PC-9 (cell line): ENCODE measurements at regions not wholly inside any gene's neighbourhood (a gene's known extent, or its start where the extent isn't known, plus 50 kb on each side); places are given as distances from the start of the nearest gene placed in this dataset.

Experiments
- BruUV-seq: library from RNA; stranded (reverse); fragments of 400-500 nt; replicated peaks from 2 replicates; lab custom pipeline; 2021; lab: Mats Ljungman, UMichigan
- CTCF ChIA-PET: fragments of 300-600 bp; sonication (Branson Sonifier 250); formaldehyde crosslinking; loops from one replicate; lab custom pipeline; 2022; ENCODE audit warnings: antibody characterized with exemption; lab: Charles Lee
- POLR2A ChIA-PET: fragments of 300-600 bp; sonication (Branson Sonifier 250); formaldehyde crosslinking; loops from one replicate; lab custom pipeline; 2022; ENCODE audit warnings: antibody characterized with exemption; ENCODE audit not compliant: unreplicated experiment; lab: Charles Lee
- DNase-seq, 2 experiments: peaks; one replicate each; pipeline versions ENCODE4 v3.0.0 to v3.0.0-alpha.2; 2015 to 2022; ENCODE audit warnings: mixed read lengths in 1 of 2
- H2AFZ ChIP-seq: fragments of 200-600 bp; sonication (generic); 2 replicates; pipeline ENCODE4 v1.8.1; 2017; ENCODE audit warnings: antibody characterized with exemption
- H3F3A ChIP-seq: fragments of 200-600 bp; sonication (generic); 2 replicates; pipeline ENCODE4 v1.8.1; 2017; ENCODE audit warnings: antibody characterized with exemption, mild to moderate bottlenecking, low read depth; ENCODE audit not compliant: insufficient read depth
- H3K27ac ChIP-seq: fragments of 200-600 bp; sonication (generic); 2 replicates; pipeline ENCODE4 v1.6.1; 2016; ENCODE audit warnings: mixed run types
- H3K27me3 ChIP-seq: fragments of 200-600 bp; sonication (generic); 2 replicates; pipeline ENCODE4 v1.6.1; 2016; ENCODE audit warnings: low read depth, mixed run types; ENCODE audit not compliant: insufficient read depth
- H3K36me3 ChIP-seq: fragments of 200-600 bp; sonication (generic); 2 replicates; pipeline ENCODE4 v1.6.1; 2016; ENCODE audit warnings: low read depth, mixed run types
- H3K4me1 ChIP-seq: fragments of 200-600 bp; sonication (generic); replicated peaks from 2 replicates; pipeline ENCODE4 v1.6.1; 2016; ENCODE audit warnings: mixed run types; ENCODE audit not compliant: insufficient read depth
- H3K4me2 ChIP-seq: fragments of 200-600 bp; sonication (generic); 2 replicates; pipeline ENCODE4 v1.6.1; 2017; ENCODE audit warnings: mixed run types
- H3K4me3 ChIP-seq: fragments of 200-600 bp; sonication (generic); 2 replicates; pipeline ENCODE4 v1.6.1; 2016; ENCODE audit warnings: mixed run types
- H3K79me2 ChIP-seq: fragments of 200-600 bp; sonication (generic); 2 replicates; pipeline ENCODE4 v1.6.1; 2017; ENCODE audit warnings: low read depth, mixed run types
- H3K9me2 ChIP-seq: fragments of 200-600 bp; sonication (generic); 2 replicates; pipeline ENCODE4 v1.8.1; 2017; ENCODE audit warnings: mild to moderate bottlenecking; ENCODE audit not compliant: insufficient read depth
- H3K9me3 ChIP-seq: fragments of 200-600 bp; sonication (generic); 2 replicates; pipeline ENCODE4 v1.8.1; 2016; ENCODE audit warnings: low read depth; ENCODE audit not compliant: insufficient read depth
- H4K20me1 ChIP-seq: fragments of 200-600 bp; sonication (generic); 2 replicates; pipeline ENCODE4 v1.8.1; 2017; ENCODE audit not compliant: insufficient read depth
- EZH2 ChIP-seq: fragments of 200-600 bp; sonication (generic); IDR thresholded peaks from 2 replicates; pipeline ENCODE4 v1.8.0; 2017; ENCODE audit warnings: antibody characterized with exemption, low read depth
- intact Hi-C: fragments of 100-400 bp; cut with micrococcal nuclease; formaldehyde crosslinking; loops from one replicate; pipeline ENCODE4 v1.10.0; 2022; ENCODE audit not compliant: unreplicated experiment
- TF ChIP-seq, protein P1 (sequence below): fragments of 200-600 bp; sonication (generic); conservative IDR thresholded peaks from 2 replicates; pipeline ENCODE4 v1.6.1; 2017; ENCODE audit warnings: mixed run types, antibody characterized with exemption, mild to moderate bottlenecking, moderate library complexity

DNA sequence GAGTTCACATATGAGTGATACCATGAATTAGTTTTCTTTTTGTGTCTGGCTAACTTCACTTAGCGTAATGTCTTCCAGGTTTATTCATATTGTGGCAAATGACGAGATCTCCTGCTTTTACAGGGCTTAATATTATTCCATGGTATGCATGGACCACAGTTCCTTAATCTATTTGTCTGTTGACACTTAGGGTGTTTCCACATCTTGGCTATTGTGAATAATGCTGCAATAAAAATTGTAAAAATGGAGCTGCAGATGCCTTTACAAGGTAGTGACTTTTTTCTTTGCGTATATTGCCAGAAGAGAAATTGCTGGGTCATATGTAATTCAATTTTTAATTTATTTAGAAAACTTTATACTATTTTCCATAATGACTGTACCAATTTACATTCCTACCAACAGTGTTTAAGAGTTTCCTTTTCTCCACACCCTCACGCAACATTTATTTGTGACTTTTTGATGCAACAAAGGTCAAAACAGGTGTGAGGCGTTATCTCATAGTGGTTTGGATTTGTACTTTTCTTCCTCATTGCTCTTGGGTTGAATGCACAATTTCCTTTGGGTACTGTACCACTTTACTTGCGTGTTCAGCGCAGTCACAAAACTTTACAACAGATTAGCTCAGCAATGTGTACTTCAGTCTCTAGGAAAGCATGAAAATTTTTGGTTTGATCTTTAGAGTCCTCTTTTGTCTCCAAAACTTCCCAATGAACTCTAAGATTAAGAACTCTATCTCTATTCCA is 240.8 kb downstream of the PPARGC1A start:
- no peaks in the 10 kb centered on the region for H3K4me1 ChIP-seq
- TF ChIP-seq, protein P1, sequence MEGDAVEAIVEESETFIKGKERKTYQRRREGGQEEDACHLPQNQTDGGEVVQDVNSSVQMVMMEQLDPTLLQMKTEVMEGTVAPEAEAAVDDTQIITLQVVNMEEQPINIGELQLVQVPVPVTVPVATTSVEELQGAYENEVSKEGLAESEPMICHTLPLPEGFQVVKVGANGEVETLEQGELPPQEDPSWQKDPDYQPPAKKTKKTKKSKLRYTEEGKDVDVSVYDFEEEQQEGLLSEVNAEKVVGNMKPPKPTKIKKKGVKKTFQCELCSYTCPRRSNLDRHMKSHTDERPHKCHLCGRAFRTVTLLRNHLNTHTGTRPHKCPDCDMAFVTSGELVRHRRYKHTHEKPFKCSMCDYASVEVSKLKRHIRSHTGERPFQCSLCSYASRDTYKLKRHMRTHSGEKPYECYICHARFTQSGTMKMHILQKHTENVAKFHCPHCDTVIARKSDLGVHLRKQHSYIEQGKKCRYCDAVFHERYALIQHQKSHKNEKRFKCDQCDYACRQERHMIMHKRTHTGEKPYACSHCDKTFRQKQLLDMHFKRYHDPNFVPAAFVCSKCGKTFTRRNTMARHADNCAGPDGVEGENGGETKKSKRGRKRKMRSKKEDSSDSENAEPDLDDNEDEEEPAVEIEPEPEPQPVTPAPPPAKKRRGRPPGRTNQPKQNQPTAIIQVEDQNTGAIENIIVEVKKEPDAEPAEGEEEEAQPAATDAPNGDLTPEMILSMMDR, result no peak
- TF ChIP-seq EZH2, result no peak

DNA sequence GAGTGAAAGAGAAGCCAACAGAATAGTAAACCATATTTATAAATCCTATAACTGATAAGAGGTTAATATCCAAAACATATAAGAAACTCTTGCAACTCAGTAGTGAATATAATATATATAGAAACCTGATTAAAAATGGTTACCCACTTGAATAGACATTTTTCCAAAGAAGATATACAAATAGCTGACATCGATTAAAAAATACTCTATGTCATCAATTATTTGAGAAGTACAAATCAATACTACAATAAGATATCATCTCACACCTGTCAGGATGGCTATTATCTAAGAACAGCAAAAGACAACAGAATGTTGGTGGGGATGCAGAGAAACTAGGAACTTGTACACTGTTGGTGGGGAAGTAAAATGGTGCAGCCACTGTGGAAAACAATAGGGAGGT is 254.4 kb downstream of the PPARGC1A start:
- intact Hi-C loops, result no loop called here
- no peaks in the 10 kb centered on the region for H3K4me1 ChIP-seq

More for the DNA sequence above, 240.8 kb downstream of the PPARGC1A start:
- no peak overlapping the region for H2AFZ ChIP-seq
- DNase-seq, result no peak
- H3F3A ChIP-seq, result no peaks in the 10 kb centered on the region
- H3K9me3 ChIP-seq, result no peaks in the 10 kb centered on the region
- no peaks in the 10 kb centered on the region for H3K27me3 ChIP-seq
- intact Hi-C loops, result no loop called here
- ChIA-PET POLR2A (no interaction called here), CTCF (no interaction called here)
- no peaks in the 10 kb centered on the region for H3K9me2 ChIP-seq
- H3K79me2 ChIP-seq, result no peaks in the 10 kb centered on the region
- H4K20me1 ChIP-seq, result no peaks in the 10 kb centered on the region
- no peak overlapping the region for H3K4me3 ChIP-seq
- BruUV-seq, result no TSS peak
- H3K4me2 ChIP-seq, result no peak overlapping the region
- H3K27ac ChIP-seq, result no peak overlapping the region
- H3K36me3 ChIP-seq, result no peaks in the 10 kb centered on the region

DNA sequence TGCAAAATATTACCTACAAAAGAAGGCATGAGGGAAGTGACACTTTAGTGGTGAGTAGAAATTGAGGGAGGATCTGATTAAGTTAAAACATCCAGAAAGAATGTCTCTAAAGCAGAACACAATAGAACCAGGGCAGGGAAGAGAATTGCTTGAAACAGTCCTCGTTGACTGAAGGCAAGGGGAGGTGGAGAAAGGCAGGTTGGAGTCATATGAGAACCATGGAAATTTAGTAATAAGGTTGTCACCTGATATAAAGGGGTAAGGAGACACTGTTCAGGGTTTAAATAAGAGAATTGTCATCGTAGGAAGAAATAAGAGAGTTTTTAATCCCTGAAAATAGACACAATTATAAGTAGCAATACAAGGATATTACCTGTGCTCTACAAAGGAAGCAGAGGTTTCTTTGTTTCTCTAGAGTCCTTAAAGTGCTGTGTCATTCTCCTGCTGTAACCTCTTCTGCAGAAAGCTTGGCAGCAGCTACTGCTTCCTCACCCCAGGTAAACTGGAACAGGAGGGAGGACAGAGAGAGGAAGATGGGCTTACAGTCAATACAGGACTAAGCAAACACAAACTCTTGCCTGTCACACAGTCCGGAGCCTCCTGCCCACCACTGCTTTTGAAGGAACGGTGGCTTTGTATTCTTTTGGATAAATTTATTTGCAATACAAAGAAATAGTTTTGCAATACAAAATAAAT is 258.4 kb downstream of the PPARGC1A start:
- no peaks in the 10 kb centered on the region for H3F3A ChIP-seq
- H3K27me3 ChIP-seq, result no peaks in the 10 kb centered on the region
- no peak overlapping the region for H2AFZ ChIP-seq
- intact Hi-C loops, result no loop called here
- H3K9me2 ChIP-seq, result no peaks in the 10 kb centered on the region
- H3K4me2 ChIP-seq, result no peak overlapping the region
- H3K9me3 ChIP-seq, result no peaks in the 10 kb centered on the region; the same call in 1 of the 2 replicates
- BruUV-seq, result no TSS peak
- ChIA-PET POLR2A (interaction anchor here (0.6 kb wide), 2 partner anchors 10 to 253 kb away, joined by 3 to 5 read pairs; no protein-coding TSS in a partner anchor), CTCF (no interaction called here)
- H3K4me3 ChIP-seq, result no peak overlapping the region
- TF ChIP-seq, protein P1, result no peak
- no peak for TF ChIP-seq EZH2
- H4K20me1 ChIP-seq, result no peaks in the 10 kb centered on the region
- no peaks in the 10 kb centered on the region for H3K79me2 ChIP-seq
- no peaks in the 10 kb centered on the region for H3K36me3 ChIP-seq
- H3K4me1 ChIP-seq, result no peaks in the 10 kb centered on the region
- H3K27ac ChIP-seq, result no peak overlapping the region
- no peak for DNase-seq

More for the DNA sequence above, 254.4 kb downstream of the PPARGC1A start:
- TF ChIP-seq EZH2, result no peak
- TF ChIP-seq, protein P1, result no peak
- Histone ChIP-seq H3K9me3 (no peaks in the 10 kb centered on the region), H2AFZ (no peak overlapping the region), H4K20me1 (no peaks in the 10 kb centered on the region), H3K27ac (no peak overlapping the region), H3K4me3 (no peak overlapping the region), H3K4me2 (no peak overlapping the region), H3K36me3 (no peaks in the 10 kb centered on the region), H3K79me2 (no peaks in the 10 kb centered on the region), H3K9me2 (no peaks in the 10 kb centered on the region), H3F3A (no peaks in the 10 kb centered on the region), H3K27me3 (no peaks in the 10 kb centered on the region)
- no peak for DNase-seq
- POLR2A ChIA-PET, result no interaction called here
- no TSS peak for BruUV-seq
- CTCF ChIA-PET, result no interaction called here
